ENCODE measurements at regions not wholly inside any gene's neighbourhood (a gene's known extent, or its start where the extent isn't known, plus 50 kb on each side); places are given as distances from the start of the nearest gene placed in this dataset.
"Not testable (repeated sequence)": the region's sequence is repeated elsewhere in the genome, so short reads cannot be mapped to it uniquely, and the experiment has no call there.

DNA sequence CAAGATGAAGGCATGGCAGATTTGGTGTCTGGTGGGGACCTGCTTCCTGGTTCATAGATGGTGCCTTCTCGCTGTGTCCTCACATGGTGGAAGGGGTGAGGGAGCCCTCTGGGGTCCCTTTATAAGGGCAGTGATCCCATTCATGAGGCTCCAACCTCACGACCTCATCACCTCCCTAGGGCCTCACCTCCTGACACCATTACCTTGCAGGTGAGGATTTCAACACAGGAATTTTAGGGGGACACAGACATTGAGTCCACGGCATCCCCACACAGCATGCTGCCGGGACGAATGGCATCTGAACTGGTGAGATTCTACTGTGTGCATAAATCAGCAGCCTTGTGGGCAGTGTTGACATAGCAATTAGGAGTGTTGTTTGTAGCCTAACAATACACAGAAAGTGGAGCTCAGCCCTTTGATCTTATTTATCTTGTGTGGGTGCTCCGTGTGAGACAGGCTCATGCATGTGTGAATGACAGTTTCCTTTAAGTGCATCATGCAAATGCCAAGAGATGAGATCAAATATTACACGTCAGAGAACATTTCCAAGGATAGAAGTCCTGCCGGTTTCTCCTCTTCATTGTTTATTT lies 368.7 kb upstream of the AMELY start:
- DNase-seq (ENCODE audit: low read depth in 1 of 2, low spot score in 2 of 2); H3K27me3 ChIP-seq (replicated peaks in 1 of 4; ENCODE audit: control insufficient read depth in 3 of 4, extremely low read depth in 1 of 4, insufficient read depth in 3 of 4, low read length in 3 of 4); H3K4me1 ChIP-seq (replicated peaks in 1 of 4; ENCODE audit: control insufficient read depth in 3 of 4, insufficient read depth in 4 of 4, low read length in 3 of 4); H2BK120ac ChIP-seq (replicated peaks; ENCODE audit: low read depth, low read length); H2AFZ ChIP-seq (ENCODE audit: low read length); CTCF ChIA-PET (ENCODE audit: partially characterized antibody); H2BK5ac ChIP-seq (ENCODE audit: low read depth, low read length); H4K20me1 ChIP-seq (replicated peaks in 1 of 2; ENCODE audit: control insufficient read depth in 1 of 2, insufficient read depth in 2 of 2, low read length in 2 of 2); H3K9me3 ChIP-seq (ENCODE audit: insufficient read depth in 2 of 2, low read depth in 1 of 2, low read length in 1 of 2); H3K9ac ChIP-seq (replicated peaks in 1 of 4; ENCODE audit: extremely low read depth in 1 of 4, low read depth in 3 of 4, low read length in 3 of 4); H3K4me2 ChIP-seq (ENCODE audit: insufficient read depth in 1 of 2, low read depth in 2 of 2, low read length in 2 of 2); H3K14ac ChIP-seq (ENCODE audit: insufficient read length); H3K56ac ChIP-seq (replicated peaks; ENCODE audit: insufficient read length, low read depth, low read length); H3K27ac ChIP-seq (ENCODE audit: low read depth, low read length); H3K23me2 ChIP-seq (ENCODE audit: low read depth, low read length); H4K91ac ChIP-seq (replicated peaks; ENCODE audit: insufficient read length, low read length); H4K8ac ChIP-seq (ENCODE audit: extremely low read depth, insufficient read depth, low read length); H3K36me3 ChIP-seq (ENCODE audit: control insufficient read depth in 2 of 4, insufficient read depth in 4 of 4, low read length in 3 of 4); H2BK12ac ChIP-seq (ENCODE audit: low read depth, low read length); H4K5ac ChIP-seq (ENCODE audit: insufficient read length, low read depth, low read length); H3K4me3 ChIP-seq (ENCODE audit: extremely low read depth in 1 of 4, insufficient read depth in 2 of 4, low read depth in 3 of 4, low read length in 4 of 4); H3K23ac ChIP-seq (ENCODE audit: insufficient read length); H3K79me1 ChIP-seq (ENCODE audit: low read depth, low read length); H2AK5ac ChIP-seq (ENCODE audit: low read depth, low read length); H3K4ac ChIP-seq (replicated peaks; ENCODE audit: insufficient read length, low read depth, low read length); POLR2A ChIA-PET (ENCODE audit: partially characterized antibody); H3K18ac ChIP-seq (ENCODE audit: extremely low read depth, low read length); H2BK20ac ChIP-seq (ENCODE audit: low read length); H2BK15ac ChIP-seq (ENCODE audit: low read length): not testable (repeated sequence)
- WGBS, 2 experiments (ENCODE audit: extremely low coverage in 1 of 2, insufficient coverage in 1 of 2, insufficient read length in 1 of 2, insufficient replicate concordance in 2 of 2, low coverage in 1 of 2, low lambda C conversion rate in 2 of 2, missing lambda C conversion rate in 1 of 2) = 70% methylated on average over 5 of the region's 8 CpGs; no CpG with 5 or more reads in 1 of the 2 experiments
- peak; percentile 92 for FAIRE-seq
- peaks cover 14 to 93% of the 10 kb centered on the region in 2 experiments for H3K79me2 ChIP-seq (ENCODE audit: control insufficient read depth in 1 of 2, insufficient read depth in 2 of 2, low read length in 2 of 2)

Data from H1 (cell line).